ENCODE measurements at regions not wholly inside any gene's neighbourhood (a gene's known extent, or its start where the extent isn't known, plus 50 kb on each side); places are given as distances from the start of the nearest gene placed in this dataset.
A peak's percentile ranks its signal among the peaks of the same experiment; 100 is the strongest.

DNA sequence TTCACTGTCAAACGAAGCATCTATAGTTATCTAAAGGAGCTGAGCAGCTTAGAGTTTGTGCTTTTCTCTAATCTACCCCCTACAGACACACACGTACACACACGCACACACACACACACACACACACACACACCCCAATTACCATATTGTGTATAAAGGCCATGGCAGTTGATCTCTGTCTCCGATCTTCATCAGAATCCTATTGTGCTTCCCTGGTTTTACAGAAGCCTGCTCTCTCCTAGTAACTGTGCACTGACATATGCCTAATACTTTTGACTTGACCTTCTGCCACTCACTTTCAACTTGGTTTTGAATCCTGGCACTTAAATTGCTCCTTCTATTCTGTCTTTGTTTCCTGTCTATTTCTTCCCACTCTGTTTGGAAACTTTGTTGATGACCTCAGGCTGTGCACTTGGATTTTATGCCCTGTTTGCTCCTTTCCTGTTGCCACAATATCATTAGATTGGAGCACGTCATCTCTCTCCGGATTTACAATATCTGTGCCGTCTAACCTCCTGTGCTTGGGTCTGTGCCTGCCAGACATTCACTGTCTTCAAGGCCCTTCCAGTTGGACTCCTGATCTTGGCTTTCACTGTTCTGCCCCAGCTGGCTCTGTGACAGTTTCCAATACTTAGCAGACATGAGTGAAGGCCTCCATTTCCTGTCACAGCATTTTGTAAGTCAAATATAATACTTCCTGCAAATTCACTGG, 928.1 kb downstream of the FAT4 start:
- no peak for DNase-seq

DNA sequence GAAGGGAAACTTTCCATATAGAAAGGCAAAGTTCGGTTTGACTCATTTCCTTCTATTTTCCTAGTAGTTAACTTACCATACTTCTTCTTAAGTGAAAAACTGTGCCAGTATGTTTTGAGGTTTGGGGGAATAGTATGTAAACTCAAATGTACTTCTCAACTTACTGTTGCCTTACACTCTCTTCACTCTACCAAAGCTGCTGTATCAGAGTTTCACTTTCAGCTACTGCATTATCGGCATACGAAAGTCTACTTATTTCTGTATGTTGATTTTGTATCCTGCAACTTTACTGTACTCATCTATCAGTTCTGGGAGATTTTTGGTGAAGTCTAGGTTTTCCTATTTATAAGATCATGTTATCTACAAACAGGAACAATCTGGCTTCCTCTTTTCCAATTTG, 932.7 kb downstream of the FAT4 start:
- no peak for DNase-seq

DNA sequence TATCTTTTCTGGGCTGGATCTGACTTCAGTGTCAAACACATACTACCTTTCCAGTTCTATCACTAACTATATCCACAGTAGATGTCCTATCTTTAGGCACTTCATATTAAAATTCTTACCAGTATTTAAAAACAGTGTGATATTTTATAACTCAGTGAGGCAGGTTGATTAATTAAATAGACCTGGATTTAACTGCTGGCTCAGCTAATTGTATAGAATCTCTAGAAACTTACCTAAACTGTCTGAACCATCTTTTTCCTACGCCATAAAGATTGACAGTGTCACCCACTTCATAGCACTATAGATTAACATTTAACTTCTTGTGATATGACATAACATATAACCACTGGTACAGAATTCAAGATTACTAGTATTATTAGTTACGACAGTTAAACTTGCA, 935.3 kb downstream of the FAT4 start:
- DNase-seq: no peak

DNA sequence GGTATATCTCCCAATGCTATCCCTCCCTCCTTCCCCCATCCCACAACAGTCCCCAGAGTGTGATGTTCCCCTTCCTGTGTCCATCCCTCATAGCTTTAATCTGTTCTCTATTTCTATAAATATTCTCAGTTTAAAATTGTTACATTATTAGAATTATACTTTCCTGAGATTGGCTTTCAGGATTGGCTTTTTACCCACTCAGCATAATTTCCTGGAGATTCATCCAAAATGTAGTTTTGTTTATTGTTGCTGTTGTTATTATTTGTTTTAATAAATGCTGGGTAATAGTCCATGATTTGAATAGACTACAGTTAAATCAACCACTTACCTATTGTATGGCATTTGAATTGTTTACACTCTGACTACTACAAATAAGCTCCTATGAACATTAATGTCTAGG, 936.4 kb downstream of the FAT4 start:
- DNase-seq: no peak

DNA sequence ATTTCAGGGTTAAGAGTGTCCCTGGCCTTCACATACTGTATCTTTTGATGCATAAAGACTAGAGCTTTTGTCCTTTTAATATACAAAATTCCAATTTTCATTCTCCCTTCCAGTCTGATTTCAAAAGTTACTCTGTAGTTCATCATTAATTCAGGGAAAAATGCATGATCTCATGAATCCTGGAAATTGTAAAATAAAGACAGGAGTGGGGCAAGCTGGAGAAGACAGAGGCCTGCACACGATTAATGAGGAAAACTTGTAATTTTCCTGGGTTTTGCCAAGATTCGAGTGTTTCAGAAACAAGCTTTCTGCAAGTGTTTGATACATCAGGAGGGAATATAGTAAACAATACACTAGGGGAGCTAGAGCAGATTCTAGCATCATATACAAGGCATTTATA, 947.9 kb downstream of the FAT4 start:
- DNase-seq: no peak

DNA sequence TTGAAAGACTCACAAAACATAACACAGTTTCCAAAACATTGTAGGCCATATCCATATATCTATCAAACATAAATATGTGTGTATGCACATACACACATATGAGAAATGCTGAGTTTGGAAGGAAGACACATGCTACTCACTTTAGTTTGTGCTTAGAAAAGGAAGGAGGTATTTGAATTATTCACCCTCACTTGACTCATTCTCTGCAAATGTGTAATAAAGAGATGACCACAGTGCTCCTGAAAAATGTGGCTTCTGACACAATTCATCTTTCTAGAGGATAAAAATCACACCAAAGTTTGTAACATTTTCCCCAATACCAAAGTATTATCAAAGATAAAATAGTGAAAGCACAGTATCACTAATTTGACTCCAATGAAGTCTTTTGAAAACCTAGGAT, 950.1 kb downstream of the FAT4 start:
- no peak for DNase-seq

DNA sequence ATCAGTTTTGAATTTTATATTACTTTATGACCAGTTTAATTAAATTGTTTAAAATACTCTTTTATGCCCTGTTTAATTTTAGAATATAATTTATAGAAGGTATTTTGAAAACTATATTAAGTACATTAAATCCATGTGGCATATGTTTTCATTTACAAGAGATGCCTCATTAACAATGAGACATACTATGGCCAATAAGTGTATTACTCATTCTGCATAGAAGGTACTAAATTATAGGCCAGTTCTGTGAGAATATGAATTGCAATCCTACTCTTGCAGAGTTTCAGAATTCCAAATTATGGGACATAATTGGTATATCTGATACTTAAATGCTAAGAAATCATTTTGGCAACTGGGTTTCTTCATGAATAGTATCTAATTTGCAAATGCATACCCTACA, 951.1 kb downstream of the FAT4 start:
- DNase-seq: no peak

DNA sequence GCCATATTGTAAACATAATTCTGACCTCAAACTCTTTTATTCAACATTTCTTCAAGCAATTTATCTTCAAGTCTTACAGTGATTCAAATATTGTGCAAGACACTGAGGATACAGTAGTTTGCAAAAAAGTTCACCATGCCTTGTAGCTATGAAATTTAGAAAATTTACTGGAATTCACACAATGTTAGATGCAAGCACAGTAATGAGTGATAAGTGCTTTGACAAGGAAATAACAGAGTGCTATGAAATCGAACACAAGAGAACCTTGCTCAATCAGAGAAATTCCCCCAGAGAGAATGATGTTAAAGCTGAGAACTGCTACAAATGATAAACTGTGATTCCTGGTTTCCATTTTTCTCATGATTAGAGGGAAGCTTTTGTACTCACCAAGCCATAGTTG, 952.9 kb downstream of the FAT4 start:
- DNase-seq: no peak

DNA sequence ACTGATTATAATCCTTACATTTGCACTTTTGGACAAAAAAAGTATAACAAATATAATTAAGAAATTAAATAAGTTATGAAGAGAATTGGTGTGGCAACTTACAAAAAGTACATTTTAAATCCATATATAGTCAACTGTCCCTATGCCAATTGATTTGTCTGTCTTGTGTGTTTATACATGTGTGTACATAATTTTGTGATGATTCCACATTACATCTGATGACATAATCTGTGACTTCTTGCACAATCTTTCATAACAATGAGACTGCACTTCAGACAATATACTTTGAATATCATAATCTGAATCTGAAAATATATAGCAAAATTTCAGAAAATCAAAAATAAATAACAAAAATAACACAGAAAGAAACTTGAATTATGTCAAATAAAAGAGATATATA, 953.4 kb downstream of the FAT4 start:
- DNase-seq: no peak

DNA sequence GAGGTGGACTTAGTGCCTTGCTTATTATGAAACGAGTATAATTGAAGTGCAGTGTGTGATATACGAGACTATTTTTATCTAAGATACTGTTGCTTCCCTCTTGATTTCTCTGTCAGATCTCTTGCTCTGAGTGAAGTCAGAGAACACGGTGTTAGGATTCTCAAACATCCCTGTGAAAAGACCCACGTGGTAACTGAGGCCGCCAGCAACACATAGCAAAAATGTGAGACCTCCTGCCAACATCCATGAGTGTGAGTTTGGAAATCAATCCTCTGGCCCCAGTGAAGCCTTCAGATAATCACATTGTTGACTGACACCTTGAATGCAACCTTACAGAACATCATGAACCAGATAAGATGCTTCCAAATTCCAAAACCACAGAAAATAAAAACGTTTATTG, 954.4 kb downstream of the FAT4 start:
- no peak for DNase-seq

DNA sequence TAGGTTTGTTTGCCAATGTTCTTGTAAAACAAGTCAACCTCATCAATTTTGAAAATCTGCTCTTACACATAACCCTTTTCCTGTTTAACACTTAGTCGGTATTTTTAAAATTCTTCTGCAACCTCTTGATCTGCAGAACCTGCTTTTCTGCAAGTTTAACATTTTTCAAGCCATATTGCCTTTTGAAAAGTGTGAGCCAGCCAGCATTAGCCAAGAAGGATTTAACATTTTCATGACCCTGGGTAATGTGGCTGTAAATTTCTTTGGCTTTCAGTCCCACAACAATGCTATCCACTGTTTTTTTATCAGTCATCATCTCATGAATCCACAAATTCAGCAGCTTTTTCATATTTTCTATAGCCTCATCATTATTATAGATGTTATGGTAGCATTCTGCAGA, 956.5 kb downstream of the FAT4 start:
- DNase-seq: no peak

DNA sequence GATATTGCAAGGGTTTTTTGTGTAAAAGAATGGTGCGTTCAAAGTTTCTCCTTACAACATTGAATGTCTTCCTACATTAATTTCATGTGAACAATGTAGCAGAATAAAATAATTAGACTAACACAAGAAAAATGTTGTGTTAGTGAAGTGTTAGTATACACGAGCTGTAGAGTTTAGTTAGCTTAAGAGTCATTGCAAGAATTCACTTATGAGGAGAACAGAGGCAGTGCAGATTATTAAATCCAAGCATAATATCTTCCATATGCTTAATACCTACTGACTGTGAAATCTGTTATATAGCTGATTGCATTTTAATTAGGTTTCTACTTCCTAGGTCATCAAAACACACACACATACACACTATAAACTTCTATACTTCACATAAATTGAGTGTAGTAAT, 959.0 kb downstream of the FAT4 start:
- no peak for DNase-seq

DNA sequence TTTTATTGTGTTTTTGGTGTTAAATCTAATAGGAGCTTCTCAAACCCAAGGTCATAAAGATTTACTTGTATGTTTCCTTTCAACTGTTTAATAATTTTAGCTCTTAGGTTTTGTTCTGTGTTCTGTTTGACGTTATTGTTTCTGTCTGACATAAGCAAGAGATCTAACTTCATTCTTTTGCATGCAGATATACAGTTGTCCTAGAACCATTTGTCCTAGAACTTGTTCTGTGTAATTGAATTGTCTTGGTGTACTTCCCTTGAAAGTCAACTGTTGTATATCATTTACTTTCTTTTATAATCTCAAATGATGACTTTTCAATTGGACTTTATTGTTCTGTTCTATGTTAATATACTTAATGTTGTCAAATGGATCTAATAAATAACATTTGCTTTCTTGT, 977.1 kb downstream of the FAT4 start:
- DNase-seq: no peak

DNA sequence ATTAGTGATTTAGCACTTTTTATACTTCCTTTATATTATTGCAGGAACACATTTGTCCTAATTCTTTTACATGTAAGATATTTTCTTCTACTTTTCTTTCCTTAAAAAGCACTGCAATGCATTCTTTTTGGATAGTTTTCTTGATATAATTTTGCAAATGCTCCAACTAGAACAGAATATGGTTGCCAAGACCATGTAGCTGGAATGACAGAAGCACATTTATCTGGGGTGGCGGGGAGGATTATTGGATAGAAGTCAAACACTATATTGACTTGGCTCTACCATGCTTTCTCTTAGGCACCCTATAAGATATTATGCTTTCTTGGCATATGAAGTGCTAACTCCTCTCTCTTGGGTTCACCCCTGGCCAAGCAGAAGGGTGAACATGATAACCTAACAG, 983.5 kb downstream of the FAT4 start:
- DNase-seq: no peak

DNA sequence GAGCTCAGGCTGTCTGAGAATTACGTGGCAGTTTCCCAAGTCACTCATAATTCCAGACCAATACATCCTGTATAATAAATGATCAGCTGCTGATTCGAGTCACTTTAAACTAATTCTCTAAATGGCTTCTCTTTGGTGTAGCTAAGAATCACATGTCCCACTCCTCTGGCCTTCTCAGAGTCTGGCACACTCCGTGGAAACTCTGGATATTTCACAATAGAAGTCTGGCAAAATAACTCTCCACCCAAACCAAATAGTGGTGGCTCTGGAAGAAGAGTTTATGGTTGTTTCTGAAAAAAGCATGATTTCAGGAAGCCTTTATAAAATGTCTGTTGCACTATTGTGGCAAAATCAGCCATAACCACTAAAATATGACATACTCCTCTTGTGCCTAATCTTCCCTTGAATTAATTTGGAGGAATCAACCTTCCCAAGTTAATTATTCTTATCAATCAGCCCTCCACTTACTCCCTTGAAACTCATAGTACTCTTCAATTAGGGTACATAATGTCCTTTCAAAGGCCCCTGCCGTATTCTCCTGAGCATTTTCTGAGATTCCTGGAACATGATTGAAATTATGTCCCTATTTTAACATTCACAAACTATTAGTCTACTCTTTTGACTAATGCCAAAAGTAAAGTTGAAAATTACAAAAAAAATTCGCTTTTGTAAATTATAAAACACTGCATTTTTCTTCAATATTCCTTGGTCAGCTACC, 991.6 kb downstream of the FAT4 start:
- no peak for DNase-seq

DNA sequence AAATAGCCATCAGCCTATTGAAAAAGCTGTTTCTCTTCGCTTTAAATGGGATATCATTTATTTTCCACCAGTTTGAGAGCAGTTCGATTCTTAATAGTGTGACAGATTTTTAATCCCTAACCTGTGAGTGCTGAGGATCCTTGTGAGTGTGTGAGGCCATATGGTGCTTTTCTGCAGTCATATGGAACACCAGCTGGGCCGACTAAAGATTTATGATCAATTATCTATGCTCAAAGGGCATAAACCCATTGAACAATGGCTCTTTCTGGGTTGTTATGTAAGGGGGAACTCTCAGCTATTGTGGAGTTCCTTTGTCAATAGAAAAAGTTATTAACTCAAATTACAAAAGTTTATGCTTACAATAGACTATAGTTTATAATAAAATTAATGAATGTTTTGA, 1003.6 kb downstream of the FAT4 start:
- DNase-seq: no peak

DNA sequence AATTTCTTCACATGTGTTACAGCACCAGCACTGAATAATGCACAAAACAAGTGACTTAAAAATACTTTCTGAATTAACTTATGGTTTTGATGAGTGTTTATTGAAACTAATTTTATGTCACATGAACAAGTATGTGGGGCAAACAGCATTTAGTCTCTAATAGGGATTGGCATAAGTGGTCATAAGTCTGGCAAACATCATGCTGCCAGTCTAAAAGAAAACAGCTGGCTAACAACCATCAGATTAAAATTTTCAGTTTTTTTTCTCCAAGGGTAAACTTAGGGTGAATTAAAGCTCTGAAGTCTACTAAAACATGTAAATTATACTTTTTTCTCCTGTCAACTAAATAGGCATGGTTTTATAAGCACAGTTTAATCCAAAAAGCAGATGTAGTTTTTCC, 1014.2 kb downstream of the FAT4 start:
- no peak for DNase-seq

DNA sequence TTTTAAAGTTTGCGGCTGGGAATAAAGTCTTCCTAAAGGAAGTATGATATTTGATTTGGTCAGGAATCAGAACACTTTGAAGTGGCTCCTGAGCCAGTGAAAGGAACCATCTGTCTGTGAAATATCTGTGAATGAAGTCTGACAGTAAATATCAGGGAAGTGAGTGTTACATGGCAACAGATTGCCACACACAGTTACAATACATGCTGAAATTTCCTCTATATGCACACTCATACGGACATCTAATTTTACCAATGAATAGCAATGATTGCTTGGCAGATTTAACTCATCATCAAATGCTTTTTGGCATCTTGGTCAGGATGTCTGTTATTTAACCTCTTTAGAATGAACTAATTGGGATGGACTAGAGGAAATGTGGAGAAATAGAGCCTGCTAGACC, 1023.8 kb downstream of the FAT4 start:
- no peak for DNase-seq

DNA sequence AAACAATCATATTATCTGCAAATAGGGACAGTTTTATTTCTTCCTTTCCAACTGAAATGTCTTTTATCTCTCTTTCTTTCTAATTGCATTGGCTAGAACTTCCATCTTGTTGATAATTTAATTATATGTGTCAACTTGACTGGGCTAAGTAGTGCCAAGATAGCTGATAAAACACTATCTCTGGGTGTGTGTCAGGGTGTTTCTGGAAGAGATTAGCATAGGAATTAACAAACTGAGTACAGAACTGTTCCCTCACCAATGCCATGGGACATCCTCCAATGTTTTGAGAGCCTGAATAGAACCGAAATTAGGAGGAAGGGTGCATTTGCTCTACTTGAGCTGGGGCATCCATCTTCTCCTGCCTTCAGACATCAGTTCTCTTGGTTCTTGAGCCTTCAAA, 1027.2 kb downstream of the FAT4 start:
- DNase-seq: no peak

DNA sequence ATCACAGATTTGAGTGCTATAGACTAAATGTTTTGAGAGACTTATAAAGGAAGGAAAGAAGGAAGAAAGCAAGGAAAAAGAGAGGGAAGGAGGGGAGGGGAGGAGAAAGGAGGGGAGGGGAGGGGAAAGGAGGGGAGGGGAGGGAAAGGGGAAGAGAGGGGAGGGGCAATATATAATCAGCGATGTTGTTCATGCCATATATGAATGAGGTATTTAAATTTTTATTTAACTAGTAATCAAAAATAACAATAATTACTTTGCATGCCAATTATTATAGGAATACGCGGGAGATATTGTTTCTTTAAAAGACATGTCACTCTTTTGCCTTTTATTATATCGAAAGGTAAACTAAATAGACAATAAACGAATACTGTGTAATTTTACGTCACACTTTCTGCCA, 1029.7 kb downstream of the FAT4 start:
- no peak for DNase-seq

DNA sequence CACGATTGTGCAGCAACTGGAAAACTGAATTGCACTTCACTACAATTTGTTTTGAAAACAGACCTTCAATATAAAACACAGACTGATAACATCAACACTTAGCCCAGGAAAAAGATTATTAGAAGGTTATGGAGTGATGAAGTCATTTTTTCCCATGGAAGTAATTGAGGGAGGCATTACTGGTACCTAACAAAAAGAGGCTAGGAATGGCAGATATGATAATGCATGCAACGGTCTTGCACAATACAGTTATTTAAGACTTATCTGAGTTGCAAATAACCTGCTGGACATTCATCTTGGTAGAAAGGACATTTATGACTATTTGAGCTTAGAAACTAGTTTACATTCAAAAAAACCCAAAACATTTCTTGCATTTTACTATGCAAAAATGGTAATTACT, 1031.9 kb downstream of the FAT4 start:
- DNase-seq: no peak

DNA sequence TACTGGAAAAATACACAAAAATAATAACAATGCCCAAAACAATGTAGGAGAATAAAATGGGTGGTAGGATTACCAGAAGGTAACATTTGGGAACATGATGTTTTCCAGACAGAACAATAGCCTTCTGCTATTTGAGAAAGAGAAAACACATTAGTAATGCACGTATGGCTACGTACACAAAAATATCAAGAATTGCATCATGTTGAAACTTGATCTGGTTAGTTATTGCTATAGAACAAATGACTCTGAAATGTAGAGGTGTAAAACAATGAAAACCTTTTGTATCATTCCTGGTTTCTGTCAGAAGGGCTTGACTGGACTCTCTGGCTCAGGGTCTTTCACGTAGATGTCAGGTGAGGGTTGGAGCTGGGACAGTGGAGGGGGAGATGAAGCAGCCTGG, 1040.0 kb downstream of the FAT4 start:
- peak; percentile 15 for DNase-seq

DNA sequence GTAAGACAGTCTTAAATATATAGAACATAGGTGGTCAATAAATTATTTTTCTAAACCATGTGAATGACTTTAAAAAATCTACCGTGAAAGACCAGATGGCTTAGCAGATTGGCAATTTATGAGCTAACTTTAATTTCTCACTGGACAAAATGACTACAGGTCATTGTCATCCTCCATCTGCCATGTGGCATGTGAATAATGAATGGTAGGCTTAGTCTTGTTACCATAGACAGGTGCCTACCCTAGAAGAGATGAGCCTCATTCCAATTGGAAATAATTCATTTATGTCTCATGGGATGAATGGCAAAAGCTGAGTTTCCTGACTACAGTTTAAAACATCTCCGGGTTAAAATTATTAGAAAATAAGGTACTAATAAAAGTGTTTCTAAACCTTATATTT, 1043.3 kb downstream of the FAT4 start:
- DNase-seq: no peak

DNA sequence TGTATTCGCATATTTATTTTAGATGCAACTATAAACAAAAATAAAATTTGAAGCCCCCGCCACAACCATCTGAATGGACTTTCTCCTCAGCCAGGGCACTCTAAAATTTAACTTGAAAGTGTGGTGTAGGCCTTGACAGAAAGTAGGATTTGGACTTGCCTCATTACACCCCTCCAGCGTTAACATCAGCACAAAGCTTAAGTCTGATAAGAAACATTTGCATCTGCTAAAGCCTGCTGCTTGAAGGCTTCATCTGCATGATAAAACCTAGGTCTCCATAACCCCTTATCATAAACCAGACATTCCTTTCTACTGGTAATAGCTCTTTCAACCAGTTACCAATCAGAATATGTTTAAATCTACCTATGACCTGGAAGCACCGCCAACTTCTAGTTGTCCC, 1046.5 kb downstream of the FAT4 start:
- no peak for DNase-seq

DNA sequence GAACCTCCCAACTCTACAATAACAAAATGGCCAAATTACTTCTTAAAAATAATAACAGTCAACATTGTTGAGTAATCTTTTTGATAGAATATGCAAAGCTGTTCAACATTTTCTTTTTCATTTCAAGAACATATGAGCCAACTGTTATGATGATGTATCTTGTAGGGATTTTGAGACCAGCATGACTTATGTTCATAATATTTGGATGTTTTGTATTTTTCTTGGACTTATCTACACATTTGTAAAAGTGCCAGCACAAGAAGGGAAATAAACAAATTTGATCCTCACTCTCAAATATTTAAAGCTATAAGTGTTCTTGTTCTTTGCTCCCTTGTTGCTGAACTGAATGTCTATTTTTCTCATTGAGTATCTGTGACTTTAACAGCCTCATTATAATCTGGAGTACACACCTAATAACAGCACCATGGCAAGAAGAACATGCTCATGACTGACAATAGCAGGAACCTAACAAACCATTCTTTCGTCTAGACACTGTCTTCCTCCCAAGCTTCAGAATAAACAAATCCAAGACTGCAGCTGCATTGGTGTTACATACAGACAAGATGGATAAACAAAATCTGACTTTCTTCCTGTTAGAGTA, 1049.7 kb downstream of the FAT4 start:
- DNase-seq: no peak

Measured in DMS153 (cell line).